ENCODE measurements at regions not wholly inside any gene's neighbourhood (a gene's known extent, or its start where the extent isn't known, plus 50 kb on each side); places are given as distances from the start of the nearest gene placed in this dataset.

GRCh38 chr16:35565626-35566025, 2106.2 kb downstream of the TP53TG3F start:
- no peak for TF ChIP-seq CTCF (conservative IDR thresholded peaks at IDR 0.05; ENCODE audit: control insufficient read depth, insufficient read depth, low read depth, low read length)
- DNase-seq (ENCODE audit: low read depth): no peak
- no peak overlapping the region for H3K4me3 ChIP-seq (ENCODE audit: control insufficient read depth, low read depth, low read length)

- H3K4me3 ChIP-seq (ENCODE audit: control insufficient read depth, low read depth, low read length): no peak overlapping the region
- TF ChIP-seq CTCF (conservative IDR thresholded peaks at IDR 0.05; ENCODE audit: control insufficient read depth, insufficient read depth, low read depth, low read length): no peak
- DNase-seq (ENCODE audit: low read depth): no peak
These were observed 2110.0 kb downstream of the TP53TG3F start for GRCh38 chr16:35569413-35569812.

GRCh38 chr16:35570946-35571345, 2111.5 kb downstream of the TP53TG3F start:
- TF ChIP-seq CTCF (conservative IDR thresholded peaks at IDR 0.05; ENCODE audit: control insufficient read depth, insufficient read depth, low read depth, low read length): no peak
- no peak for DNase-seq (ENCODE audit: low read depth)
- H3K4me3 ChIP-seq (ENCODE audit: control insufficient read depth, low read depth, low read length): no peak overlapping the region

GRCh38 chr16:35572186-35572585, 2112.8 kb downstream of the TP53TG3F start:
- TF ChIP-seq CTCF (conservative IDR thresholded peaks at IDR 0.05; ENCODE audit: control insufficient read depth, insufficient read depth, low read depth, low read length): no peak
- H3K4me3 ChIP-seq (ENCODE audit: control insufficient read depth, low read depth, low read length): no peak overlapping the region
- DNase-seq (ENCODE audit: low read depth): no peak

GRCh38 chr16:35573407-35573806, 2114.0 kb downstream of the TP53TG3F start:
- TF ChIP-seq CTCF (conservative IDR thresholded peaks at IDR 0.05; ENCODE audit: control insufficient read depth, insufficient read depth, low read depth, low read length): no peak
- H3K4me3 ChIP-seq (ENCODE audit: control insufficient read depth, low read depth, low read length): no peak overlapping the region

GRCh38 chr16:35574011-35574410, 2114.6 kb downstream of the TP53TG3F start:
- no peak for TF ChIP-seq CTCF (conservative IDR thresholded peaks at IDR 0.05; ENCODE audit: control insufficient read depth, insufficient read depth, low read depth, low read length)
- H3K4me3 ChIP-seq (ENCODE audit: control insufficient read depth, low read depth, low read length): no peak overlapping the region
- no peak for DNase-seq (ENCODE audit: low read depth)

More at GRCh38 chr16:35573407-35573806, 2114.0 kb downstream of the TP53TG3F start:
- no peak for DNase-seq (ENCODE audit: low read depth)

Measured in fibroblast of mammary gland (primary cell).